Stimulated activated CD4-positive, alpha-beta T cell treated with anti-CD3 and anti-CD28 coated beads, Interleukin-15, amount 100 ng/mL, for 24 hours (primary cell): ENCODE measurements at regions not wholly inside any gene's neighbourhood (a gene's known extent, or its start where the extent isn't known, plus 50 kb on each side); places are given as distances from the start of the nearest gene placed in this dataset.

Experiments
- DNase-seq: peaks from one replicate; pipeline ENCODE4 v3.0.0-alpha.2; 2020

- no peak for DNase-seq
These were observed 50.4 kb upstream of the SERTAD2 start for GRCh38 chr2:64704161-64704560.

GRCh38 chr2:64704996-64705395 is 51.3 kb upstream of the SERTAD2 start:
- DNase-seq: no peak

- DNase-seq: no peak
These were observed 53.6 kb upstream of the SERTAD2 start for GRCh38 chr2:64707276-64707675.

GRCh38 chr2:64708829-64709228 is 55.1 kb upstream of the SERTAD2 start:
- DNase-seq: no peak

- no peak for DNase-seq
These were observed 57.6 kb upstream of the SERTAD2 start for GRCh38 chr2:64711252-64711800.

- no peak for DNase-seq
These were observed 60.0 kb upstream of the SERTAD2 start for GRCh38 chr2:64713686-64714085.

GRCh38 chr2:64716569-64716968 is 62.9 kb upstream of the SERTAD2 start:
- no peak for DNase-seq

- DNase-seq: no peak
These were observed 64.7 kb upstream of the SERTAD2 start for GRCh38 chr2:64718250-64718885.

- no peak for DNase-seq
These were observed 67.0 kb upstream of the SERTAD2 start for GRCh38 chr2:64720535-64721319.

- DNase-seq: no peak
These were observed 67.6 kb upstream of the SERTAD2 start for GRCh38 chr2:64721320-64721623.

GRCh38 chr2:64722291-64723044 is 68.8 kb upstream of the SERTAD2 start:
- DNase-seq: no peak

- no peak for DNase-seq
These were observed 73.5 kb upstream of the SERTAD2 start for GRCh38 chr2:64727013-64727767.

- DNase-seq: no peak
These were observed 74.2 kb upstream of the SERTAD2 start for GRCh38 chr2:64727843-64728463.

- peak; percentile 47 for DNase-seq
These were observed 77.0 kb upstream of the SERTAD2 start for GRCh38 chr2:64730551-64731262.

- DNase-seq: no peak
These were observed 77.5 kb upstream of the SERTAD2 start for GRCh38 chr2:64731263-64731643.

GRCh38 chr2:64731746-64732145 is 78.0 kb upstream of the SERTAD2 start:
- no peak for DNase-seq

- no peak for DNase-seq
These were observed 78.4 kb upstream of the SERTAD2 start for GRCh38 chr2:64732146-64732545.

- DNase-seq: no peak
These were observed 81.8 kb upstream of the SERTAD2 start for GRCh38 chr2:64735504-64735903.

GRCh38 chr2:64737547-64737946 is 83.8 kb upstream of the SERTAD2 start:
- no peak for DNase-seq

GRCh38 chr2:64738026-64738425 is 84.3 kb upstream of the SERTAD2 start:
- no peak for DNase-seq

- no peak for DNase-seq
These were observed 89.0 kb upstream of the SERTAD2 start for GRCh38 chr2:64742678-64743077.
